ENCODE measurements at regions not wholly inside any gene's neighbourhood (a gene's known extent, or its start where the extent isn't known, plus 50 kb on each side); places are given as distances from the start of the nearest gene placed in this dataset.
"Not testable (repeated sequence)": the region's sequence is repeated elsewhere in the genome, so short reads cannot be mapped to it uniquely, and the experiment has no call there.

- DNase-seq (ENCODE audit: low spot score) = no peak
These were observed 53.3 kb upstream of the CYLC2 start for GRCh38 chr9:102941868-102942267.

- no peak for DNase-seq (ENCODE audit: low spot score)
These were observed 72.6 kb upstream of the CYLC2 start for GRCh38 chr9:102922526-102922925.

GRCh38 chr9:102911185-102911584 lies 83.9 kb upstream of the CYLC2 start:
- no peak for DNase-seq (ENCODE audit: low spot score)

GRCh38 chr9:102905795-102906194 lies 89.3 kb upstream of the CYLC2 start:
- not testable (repeated sequence) for DNase-seq (ENCODE audit: low spot score)

- no peak for DNase-seq (ENCODE audit: low spot score)
These were observed 103.1 kb upstream of the CYLC2 start for GRCh38 chr9:102892025-102892424.

- not testable (repeated sequence) for DNase-seq (ENCODE audit: low spot score)
These were observed 106.4 kb upstream of the CYLC2 start for GRCh38 chr9:102888747-102889146.

- DNase-seq (ENCODE audit: low spot score) = no peak
These were observed 119.4 kb upstream of the CYLC2 start for GRCh38 chr9:102875687-102876086.

GRCh38 chr9:102867488-102867887 lies 127.6 kb upstream of the CYLC2 start:
- no peak for DNase-seq (ENCODE audit: low spot score)

GRCh38 chr9:102862478-102862877 lies 132.7 kb upstream of the CYLC2 start:
- DNase-seq (ENCODE audit: low spot score) = no peak

- no peak for DNase-seq (ENCODE audit: low spot score)
These were observed 139.5 kb upstream of the CYLC2 start for GRCh38 chr9:102855641-102856040.

- DNase-seq (ENCODE audit: low spot score) = no peak
These were observed 149.2 kb upstream of the CYLC2 start for GRCh38 chr9:102845827-102846371.

GRCh38 chr9:102844716-102845115 lies 150.4 kb upstream of the CYLC2 start:
- no peak for DNase-seq (ENCODE audit: low spot score)

GRCh38 chr9:102842423-102842822 lies 152.7 kb upstream of the CYLC2 start:
- no peak for DNase-seq (ENCODE audit: low spot score)

GRCh38 chr9:102841376-102841775 lies 153.8 kb upstream of the CYLC2 start:
- DNase-seq (ENCODE audit: low spot score) = no peak

- no peak for DNase-seq (ENCODE audit: low spot score)
These were observed 154.8 kb upstream of the CYLC2 start for GRCh38 chr9:102840335-102840734.

GRCh38 chr9:102832814-102833213 lies 162.3 kb upstream of the CYLC2 start:
- no peak for DNase-seq (ENCODE audit: low spot score)

GRCh38 chr9:102796244-102796643 lies 198.9 kb upstream of the CYLC2 start:
- no peak for DNase-seq (ENCODE audit: low spot score)

GRCh38 chr9:102795532-102795931 lies 199.6 kb upstream of the CYLC2 start:
- DNase-seq (ENCODE audit: low spot score) = no peak

GRCh38 chr9:102779356-102779755 lies 215.8 kb upstream of the CYLC2 start:
- DNase-seq (ENCODE audit: low spot score) = no peak

GRCh38 chr9:102778746-102779145 lies 216.4 kb upstream of the CYLC2 start:
- no peak for DNase-seq (ENCODE audit: low spot score)

- DNase-seq (ENCODE audit: low spot score) = no peak
These were observed 224.4 kb upstream of the CYLC2 start for GRCh38 chr9:102770704-102771103.

- no peak for DNase-seq (ENCODE audit: low spot score)
These were observed 225.8 kb upstream of the CYLC2 start for GRCh38 chr9:102769307-102769706.

- DNase-seq (ENCODE audit: low spot score) = no peak
These were observed 227.1 kb upstream of the CYLC2 start for GRCh38 chr9:102768002-102768401.

- DNase-seq (ENCODE audit: low spot score) = no peak
These were observed 228.1 kb upstream of the CYLC2 start for GRCh38 chr9:102767076-102767475.

GRCh38 chr9:102740578-102740977 lies 254.6 kb upstream of the CYLC2 start:
- DNase-seq (ENCODE audit: low spot score) = no peak
